Glomerular visceral epithelial cell (primary cell): ENCODE measurements at regions not wholly inside any gene's neighbourhood (a gene's known extent, or its start where the extent isn't known, plus 50 kb on each side); places are given as distances from the start of the nearest gene placed in this dataset.
A peak's percentile ranks its signal among the peaks of the same experiment; 100 is the strongest.

ENCODE experiments used
- DNase-seq: peaks from one replicate; pipeline ENCODE4 v3.0.0-alpha.2; 2016; ENCODE audit errors: extremely low spot score

DNA sequence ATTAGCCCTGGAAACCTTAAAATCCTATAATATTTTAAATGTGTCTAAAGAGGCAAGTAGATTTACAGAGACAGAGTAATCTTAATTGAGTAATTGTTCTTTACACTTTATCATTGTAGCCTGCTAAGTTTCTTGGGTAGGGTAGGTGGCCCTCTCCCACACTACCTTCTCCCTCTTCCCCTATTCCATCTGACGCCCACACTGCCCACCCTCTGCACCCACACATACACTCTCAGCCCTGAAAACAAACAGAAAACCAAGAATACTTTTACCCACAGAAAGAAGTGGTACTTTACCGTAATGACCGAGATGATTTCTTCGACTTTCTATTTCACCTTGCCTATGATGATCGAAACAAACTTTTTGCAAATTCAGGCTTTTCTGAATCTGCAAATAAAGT, 320.4 kb upstream of the OBI1 start:
- no peak for DNase-seq

DNA sequence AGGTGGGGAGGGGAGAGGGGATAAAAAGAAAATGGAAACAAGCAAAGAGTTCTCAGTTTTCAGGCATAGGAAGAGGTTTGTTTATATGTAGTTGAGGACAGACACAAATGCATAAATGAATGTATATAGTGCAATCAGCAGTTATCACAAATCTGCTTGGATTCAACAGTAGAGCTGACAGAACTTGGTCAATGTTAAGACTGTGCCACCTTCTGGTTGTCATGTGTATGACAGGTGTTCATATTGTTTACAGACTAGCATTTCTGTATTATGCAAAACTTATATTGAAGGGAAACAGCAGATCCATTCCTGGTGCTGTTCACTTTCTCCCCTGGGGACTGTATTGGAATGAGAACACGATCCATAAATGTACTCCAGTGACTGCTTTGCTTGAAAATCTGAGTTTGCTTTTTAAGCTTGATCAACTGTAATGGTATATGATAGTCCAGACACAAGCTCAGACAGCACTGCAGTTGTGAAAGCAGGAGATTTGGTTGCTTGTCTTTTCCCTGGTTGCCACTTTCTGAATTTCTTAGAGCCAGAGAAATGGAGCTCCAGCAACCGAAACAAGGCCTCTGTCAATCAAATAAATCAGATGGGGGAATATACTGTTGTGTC, 319.5 kb upstream of the OBI1 start:
- DNase-seq, result peak; percentile 54

DNA sequence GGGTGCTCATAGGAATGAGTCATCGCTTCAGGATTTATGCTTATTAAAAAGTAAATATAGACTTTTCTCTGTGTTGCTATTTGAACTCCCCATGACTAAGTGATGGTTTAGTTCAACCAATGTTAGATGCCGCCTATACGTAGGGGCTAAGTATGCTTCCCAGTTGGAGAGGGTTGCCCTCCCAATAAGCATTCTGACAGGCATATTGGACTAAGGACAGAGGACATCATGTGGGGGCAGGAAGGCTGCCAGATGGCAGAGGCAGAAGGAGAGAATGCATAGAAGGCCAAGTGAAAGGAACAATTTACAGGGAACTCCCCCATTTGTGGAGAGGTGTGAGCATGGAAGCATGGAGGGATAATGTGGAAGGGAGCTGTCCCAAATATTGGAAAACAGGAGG, 318.4 kb upstream of the OBI1 start:
- DNase-seq, result no peak

GRCh38 chr13:78976696-78977095, 317.7 kb upstream of the OBI1 start:
- DNase-seq, result no peak

DNA sequence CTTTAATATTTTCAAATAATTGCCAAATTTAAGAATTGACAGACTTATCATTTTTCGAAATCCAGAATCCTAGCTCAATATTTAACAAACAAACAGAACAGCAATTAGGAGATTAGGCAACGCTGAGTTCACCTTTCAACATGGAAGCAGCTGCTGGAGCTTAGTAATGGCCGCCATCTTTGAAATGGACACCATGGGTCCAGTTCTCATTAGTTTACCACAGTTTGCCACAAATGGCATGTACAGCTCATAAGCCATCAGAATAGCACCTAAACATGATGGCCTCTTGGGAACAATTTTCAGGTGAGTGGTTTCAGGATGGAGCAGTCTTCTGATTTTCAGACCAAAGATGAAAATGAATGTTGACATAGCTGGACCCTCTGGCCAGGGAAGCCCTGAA, 313.6 kb upstream of the OBI1 start:
- DNase-seq, result no peak

DNA sequence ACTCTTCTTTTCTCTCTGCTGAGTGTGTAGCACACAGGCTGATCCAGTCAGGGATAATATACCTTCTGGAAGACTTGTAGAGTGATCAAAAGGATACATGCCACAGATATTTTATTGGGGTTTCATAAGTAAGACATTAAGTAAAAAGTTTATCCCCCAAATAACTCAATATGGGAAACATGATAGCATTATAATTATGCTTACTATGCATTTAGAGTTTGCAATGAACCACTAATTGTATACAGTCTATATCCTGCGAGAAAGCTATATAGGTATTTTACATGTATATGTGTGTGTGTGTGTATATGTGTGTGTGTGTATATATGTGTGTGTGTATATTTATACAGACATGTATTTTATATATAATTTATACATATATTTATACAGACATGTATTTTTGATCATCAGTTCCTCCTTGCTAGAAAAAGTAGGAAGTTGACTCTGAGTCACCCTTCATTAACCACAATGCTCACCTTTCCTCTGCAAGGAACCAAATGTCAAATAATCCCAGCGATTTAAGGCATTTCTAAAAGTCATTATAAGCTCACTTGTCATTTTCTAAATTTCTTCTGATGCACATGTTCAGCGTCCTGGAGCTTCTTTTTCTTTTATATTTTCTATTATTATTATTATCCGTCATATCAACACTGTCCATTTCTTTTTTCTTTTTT, 312.5 kb upstream of the OBI1 start:
- no peak for DNase-seq

GRCh38 chr13:78960881-78961280, 301.9 kb upstream of the OBI1 start:
- DNase-seq, result no peak

DNA sequence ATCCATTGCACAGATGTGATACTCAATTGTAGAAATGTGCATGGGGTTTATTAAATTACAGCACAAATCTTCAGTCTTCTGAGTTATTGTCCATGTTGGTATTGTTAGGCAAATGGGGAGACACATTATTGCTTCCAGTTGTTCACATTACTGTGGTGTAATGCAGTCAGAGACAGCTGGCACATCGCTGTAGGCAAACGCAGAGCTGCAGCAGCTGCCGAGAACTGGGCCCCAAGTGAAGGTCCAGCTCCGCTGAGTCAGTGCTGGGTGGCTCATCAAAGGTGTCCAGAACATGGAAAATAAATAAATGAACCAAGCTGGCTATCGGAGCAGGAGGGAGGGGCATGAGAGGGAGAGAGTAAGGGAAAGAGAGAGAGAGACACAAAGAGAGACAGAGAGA, 299.1 kb upstream of the OBI1 start:
- no peak for DNase-seq

- no peak for DNase-seq
These were observed 281.6 kb upstream of the OBI1 start for GRCh38 chr13:78940455-78941130.

GRCh38 chr13:78934336-78934735, 275.4 kb upstream of the OBI1 start:
- no peak for DNase-seq

- no peak for DNase-seq
These were observed 256.1 kb upstream of the OBI1 start for GRCh38 chr13:78915015-78915414.

GRCh38 chr13:78913656-78914055, 254.7 kb upstream of the OBI1 start:
- DNase-seq, result no peak

DNA sequence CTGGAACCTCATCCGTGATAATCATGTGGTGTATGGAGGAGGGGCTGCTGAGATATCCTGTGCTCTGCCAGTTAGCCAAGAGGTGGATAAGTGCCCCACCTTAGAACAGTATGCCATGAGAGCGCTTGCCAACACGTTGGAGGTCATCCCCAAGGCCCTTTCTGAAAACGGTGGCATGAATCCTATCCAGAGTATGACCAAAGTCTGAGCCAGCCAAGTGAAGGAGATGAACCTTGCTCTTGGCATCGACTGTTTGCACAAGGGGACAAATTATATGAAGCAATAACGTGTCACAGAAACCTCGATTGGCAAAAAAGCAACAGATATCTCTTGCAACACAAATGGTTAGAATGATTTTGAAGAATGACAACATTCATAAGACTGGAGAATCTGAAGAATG, 251.2 kb upstream of the OBI1 start:
- DNase-seq, result no peak

- DNase-seq, result no peak
These were observed 250.3 kb upstream of the OBI1 start for GRCh38 chr13:78909276-78909675.

DNA sequence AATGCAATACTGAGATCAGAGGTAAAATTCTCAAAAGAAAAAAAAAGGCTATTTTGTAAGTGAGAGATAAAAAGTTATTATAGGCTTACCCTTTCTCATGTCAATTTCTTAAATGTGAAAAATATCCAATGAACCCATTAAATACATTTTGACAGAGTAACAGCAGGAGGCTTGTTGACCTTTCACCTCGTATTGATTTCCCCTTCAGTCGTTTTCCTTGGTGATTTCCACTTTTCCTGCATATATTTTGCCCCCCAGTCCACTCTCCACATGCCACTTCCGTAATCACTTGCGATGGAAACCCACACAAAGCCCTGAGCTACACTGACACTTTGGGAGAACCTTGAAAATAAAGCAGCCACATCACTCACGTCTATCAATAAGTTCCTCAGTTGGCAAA, 248.1 kb upstream of the OBI1 start:
- DNase-seq, result no peak

DNA sequence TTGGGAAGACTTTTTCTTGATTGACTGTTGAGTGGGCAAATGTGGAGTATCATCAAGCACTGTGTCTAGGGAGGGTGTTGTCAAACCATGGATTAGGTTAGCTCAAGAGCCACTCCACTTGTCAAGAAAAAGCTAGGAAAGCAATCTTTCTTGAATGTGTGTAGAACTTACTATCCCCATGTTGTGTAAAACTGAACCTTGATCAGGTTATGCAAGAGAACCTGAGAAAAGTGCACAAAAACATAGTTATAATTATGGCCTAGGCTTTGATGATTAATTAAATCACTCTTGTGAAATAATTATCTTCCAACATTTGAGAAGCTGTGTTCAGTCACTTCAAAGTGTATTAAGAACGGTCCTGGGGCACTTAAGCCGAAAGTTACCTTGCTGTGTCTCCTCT, 238.2 kb upstream of the OBI1 start:
- no peak for DNase-seq

DNA sequence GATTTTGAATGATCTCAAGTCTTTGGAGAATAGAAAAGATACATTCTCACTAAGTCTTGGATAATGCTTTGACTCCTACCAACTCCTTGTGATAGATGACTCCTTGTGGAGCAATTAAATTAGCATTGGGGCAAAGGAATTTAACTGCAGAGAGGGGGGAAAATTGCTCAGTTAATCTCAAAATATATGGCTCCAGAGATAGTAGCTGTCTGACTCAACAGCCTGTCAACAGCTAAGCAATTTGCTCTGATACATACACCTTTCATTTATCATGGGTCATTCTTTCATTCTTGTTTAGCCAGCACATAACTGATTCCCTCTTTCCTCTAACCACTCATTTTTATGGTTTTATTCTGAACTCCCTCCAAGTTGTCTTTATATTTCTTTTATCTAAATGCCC, 225.6 kb upstream of the OBI1 start:
- DNase-seq, result no peak

- no peak for DNase-seq
These were observed 222.8 kb upstream of the OBI1 start for GRCh38 chr13:78881751-78882150.

DNA sequence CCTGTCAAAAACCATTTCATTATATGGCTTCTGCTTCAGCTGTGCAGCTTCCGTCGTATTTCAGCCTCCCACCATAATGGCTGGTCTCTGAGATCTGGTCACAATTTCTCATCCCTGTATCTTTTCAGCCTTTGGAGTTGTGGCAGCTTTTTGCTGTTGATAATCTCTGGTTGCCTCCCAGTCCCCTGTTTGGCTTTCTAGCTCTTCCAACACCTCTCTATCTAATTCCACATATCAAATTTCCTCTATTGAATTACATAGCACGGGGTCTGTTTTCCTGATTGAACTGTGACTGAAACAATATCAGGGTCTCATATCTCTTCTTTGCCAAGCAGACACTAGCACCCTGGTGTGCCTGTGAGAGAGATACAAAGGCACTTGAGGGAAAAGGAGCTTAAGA, 222.1 kb upstream of the OBI1 start:
- DNase-seq, result no peak

- no peak for DNase-seq
These were observed 218.1 kb upstream of the OBI1 start for GRCh38 chr13:78876915-78877549.

- DNase-seq, result no peak
These were observed 217.0 kb upstream of the OBI1 start for GRCh38 chr13:78875792-78876580.

- no peak for DNase-seq
These were observed 210.0 kb upstream of the OBI1 start for GRCh38 chr13:78868991-78869390.
